H1 (cell line): ENCODE measurements at regions not wholly inside any gene's neighbourhood (a gene's known extent, or its start where the extent isn't known, plus 50 kb on each side); places are given as distances from the start of the nearest gene placed in this dataset.

Source experiments
- CTCF ChIA-PET: fragments of 300-600 bp; sonication (Branson Sonifier 250); formaldehyde crosslinking; loops from one replicate; lab custom pipeline; 2021; ENCODE audit not compliant: partially characterized antibody; lab: Charles Lee
- POLR2A ChIA-PET: fragments of 300-600 bp; sonication (Branson Sonifier 250); formaldehyde crosslinking; loops from one replicate; lab custom pipeline; 2021; ENCODE audit warnings: inconsistent platforms; ENCODE audit not compliant: partially characterized antibody; lab: Charles Lee
- DNase-seq, 2 experiments: peaks; one replicate each; pipeline versions ENCODE4 v3.0.0 to v3.0.0-alpha.2; 2010 to 2022; ENCODE audit warnings: low spot score in 2 of 2, low read depth in 1 of 2, mixed read lengths in 1 of 2
- FAIRE-seq: peaks from 2 replicates; lab custom pipeline; 2011; peaks lifted over from hg19 to GRCh38; lab: Jason Lieb, UNC
- H2AFZ ChIP-seq: 2 replicates; pipeline ENCODE4 v1.8.1; 2012; ENCODE audit warnings: low read length, inconsistent platforms
- H2AK5ac ChIP-seq: 2 replicates; pipeline ENCODE4 v1.6.1; 2013; ENCODE audit warnings: low read depth, low read length
- H2BK120ac ChIP-seq: replicated peaks from 2 replicates; pipeline ENCODE3; 2013; ENCODE audit warnings: low read depth, low read length, inconsistent platforms
- H2BK12ac ChIP-seq: 2 replicates; pipeline ENCODE4 v1.6.1; 2013; ENCODE audit warnings: low read depth, low read length
- H2BK15ac ChIP-seq: 2 replicates; pipeline ENCODE4 v1.6.1; 2013; ENCODE audit warnings: low read length
- H2BK20ac ChIP-seq: 2 replicates; pipeline ENCODE4 v1.6.1; 2013; ENCODE audit warnings: low read length
- H2BK5ac ChIP-seq: 2 replicates; pipeline ENCODE4 v1.6.1; 2013; ENCODE audit warnings: low read depth, low read length
- H3K14ac ChIP-seq: 2 replicates; pipeline ENCODE4 v1.6.1; 2013; ENCODE audit warnings: inconsistent platforms; ENCODE audit not compliant: insufficient read length
- H3K18ac ChIP-seq: 2 replicates; pipeline ENCODE4 v1.6.1; 2013; ENCODE audit warnings: low read length; ENCODE audit errors: extremely low read depth
- H3K23ac ChIP-seq: 2 replicates; pipeline ENCODE4 v1.6.1; 2013; ENCODE audit warnings: inconsistent platforms; ENCODE audit not compliant: insufficient read length
- H3K23me2 ChIP-seq: 2 replicates; pipeline ENCODE4 v1.6.1; 2013; ENCODE audit warnings: low read depth, low read length
- H3K27ac ChIP-seq: 2 replicates; pipeline ENCODE4 v1.6.1; 2011; ENCODE audit warnings: low read depth, low read length, inconsistent platforms
- H3K27me3 ChIP-seq, 4 experiments: replicated peaks in 1 of 4; 1 replicate in 1 of 4; 2 replicates in 3 of 4; pipeline versions ENCODE4 v1.6.1 to v1.8.1; 2011 to 2013; ENCODE audit warnings: low read length in 3 of 4, mild to moderate bottlenecking in 3 of 4, inconsistent platforms in 2 of 4, mixed read lengths in 2 of 4, moderate library complexity in 1 of 4; ENCODE audit not compliant: control insufficient read depth in 3 of 4, insufficient read depth in 3 of 4; ENCODE audit errors: extremely low read depth in 1 of 4
- H3K36me3 ChIP-seq, 4 experiments: 2 replicates each; pipeline versions ENCODE4 v1.6.1 to v1.8.1; 2011 to 2013; ENCODE audit warnings: mild to moderate bottlenecking in 4 of 4, low read length in 3 of 4, moderate library complexity in 2 of 4, control low read depth in 1 of 4, inconsistent platforms in 1 of 4; ENCODE audit not compliant: insufficient read depth in 4 of 4, control insufficient read depth in 2 of 4
- H3K4ac ChIP-seq: replicated peaks from 2 replicates; pipeline ENCODE3; 2013; ENCODE audit warnings: low read length, low read depth, mixed read lengths, inconsistent platforms; ENCODE audit not compliant: insufficient read length
- H3K4me1 ChIP-seq, 4 experiments: replicated peaks in 1 of 4; 1 replicate in 1 of 4; 2 replicates in 3 of 4; pipeline versions ENCODE4 v1.6.1 to v1.8.1; 2011 to 2013; ENCODE audit warnings: low read length in 3 of 4, inconsistent platforms in 2 of 4, mixed read lengths in 1 of 4; ENCODE audit not compliant: insufficient read depth in 4 of 4, control insufficient read depth in 3 of 4
- H3K4me2 ChIP-seq, 2 experiments: 2 replicates each; pipeline versions ENCODE4 v1.6.1 to v1.8.1; 2011 to 2013; ENCODE audit warnings: low read depth in 2 of 2, low read length in 2 of 2, control low read depth in 1 of 2, inconsistent platforms in 1 of 2, mild to moderate bottlenecking in 1 of 2; ENCODE audit not compliant: insufficient read depth in 1 of 2
- H3K4me3 ChIP-seq, 4 experiments: fragments of 200-600, 300-600 bp in 1 of 4; sonication (generic), shearing (Covaris generic), sonication (Bioruptor Twin) in 1 of 4; 2 replicates each; pipeline versions ENCODE4 v1.5.1 to v1.8.1; 2011 to 2016; ENCODE audit warnings: low read length in 4 of 4, low read depth in 3 of 4, control low read depth in 2 of 4, inconsistent platforms in 2 of 4, mild to moderate bottlenecking in 2 of 4, mixed read lengths in 1 of 4, moderate library complexity in 1 of 4; ENCODE audit not compliant: insufficient read depth in 2 of 4; ENCODE audit errors: extremely low read depth in 1 of 4
- H3K56ac ChIP-seq: replicated peaks from 2 replicates; pipeline ENCODE3; 2013; ENCODE audit warnings: low read depth, mild to moderate bottlenecking, mixed read lengths, low read length, inconsistent platforms; ENCODE audit not compliant: insufficient read length
- H3K79me1 ChIP-seq: 2 replicates; pipeline ENCODE4 v1.6.1; 2013; ENCODE audit warnings: low read depth, low read length, control low read depth
- H3K79me2 ChIP-seq, 2 experiments: 2 replicates each; pipeline versions ENCODE4 v1.6.1 to v1.8.1; 2012 to 2013; ENCODE audit warnings: low read length in 2 of 2, mild to moderate bottlenecking in 2 of 2, inconsistent platforms in 1 of 2; ENCODE audit not compliant: insufficient read depth in 2 of 2, control insufficient read depth in 1 of 2
- H3K9ac ChIP-seq, 4 experiments: replicated peaks in 1 of 4; 1 replicate in 1 of 4; 2 replicates in 3 of 4; pipeline versions ENCODE4 v1.6.1 to v1.8.1; 2011 to 2013; ENCODE audit warnings: low read depth in 3 of 4, low read length in 3 of 4, control low read depth in 2 of 4, mild to moderate bottlenecking in 2 of 4, moderate library complexity in 2 of 4, inconsistent platforms in 1 of 4; ENCODE audit errors: extremely low read depth in 1 of 4
- H3K9me3 ChIP-seq, 2 experiments: 2 replicates each; pipeline versions ENCODE4 v1.6.1 to v1.8.1; 2012 to 2013; ENCODE audit warnings: mild to moderate bottlenecking in 2 of 2, moderate library complexity in 2 of 2, control low read depth in 1 of 2, inconsistent platforms in 1 of 2, low read depth in 1 of 2, low read length in 1 of 2, mixed read lengths in 1 of 2; ENCODE audit not compliant: insufficient read depth in 2 of 2
- H4K20me1 ChIP-seq, 2 experiments: replicated peaks in 1 of 2; 2 replicates each; pipeline versions ENCODE3 to v1.8.1; 2011 to 2013; ENCODE audit warnings: inconsistent platforms in 2 of 2, low read length in 2 of 2, mild to moderate bottlenecking in 1 of 2; ENCODE audit not compliant: insufficient read depth in 2 of 2, control insufficient read depth in 1 of 2
- H4K5ac ChIP-seq: 2 replicates; pipeline ENCODE4 v1.6.1; 2013; ENCODE audit warnings: low read length, low read depth, mixed read lengths, inconsistent platforms; ENCODE audit not compliant: insufficient read length
- H4K8ac ChIP-seq: 2 replicates; pipeline ENCODE4 v1.8.0; 2013; ENCODE audit warnings: mild to moderate bottlenecking, moderate library complexity, low read length, inconsistent platforms; ENCODE audit not compliant: insufficient read depth; ENCODE audit errors: extremely low read depth
- H4K91ac ChIP-seq: replicated peaks from 2 replicates; pipeline ENCODE3; 2013; ENCODE audit warnings: low read length, mixed read lengths, inconsistent platforms; ENCODE audit not compliant: insufficient read length
- ASH2L ChIP-seq: fragments of 200-600, 300-600 bp; sonication (generic); IDR thresholded peaks from one replicate; pipeline ENCODE4 v1.7.1; 2017; ENCODE audit warnings: low read length
- BCL11A ChIP-seq, 2 experiments: IDR thresholded peaks; one replicate each; pipeline ENCODE4 v1.6.1; 2011; ENCODE audit warnings: low read depth in 2 of 2, low read length in 2 of 2, mild to moderate bottlenecking in 2 of 2
- CREB1 ChIP-seq: IDR thresholded peaks from 2 replicates; pipeline ENCODE4 v1.6.1; 2012; ENCODE audit warnings: inconsistent platforms
- EGR1 ChIP-seq: IDR thresholded peaks from 2 replicates; pipeline ENCODE4 v1.6.1; 2011; ENCODE audit warnings: low read depth, low read length, borderline replicate concordance
- EP300 ChIP-seq, 2 experiments: IDR thresholded peaks; 1 replicate in 1 of 2; 2 replicates in 1 of 2; pipeline ENCODE4 v1.6.1; 2011 to 2012; ENCODE audit warnings: low read depth in 2 of 2, low read length in 2 of 2, mild to moderate bottlenecking in 2 of 2, borderline replicate concordance in 1 of 2, inconsistent platforms in 1 of 2, moderate library complexity in 1 of 2
- EZH2 ChIP-seq: fragments of 200-600 bp; sonication (generic); IDR thresholded peaks from 2 replicates; pipeline ENCODE4 v1.7.1; 2012; ENCODE audit warnings: low read depth, mild to moderate bottlenecking, moderate library complexity, low read length, inconsistent platforms; ENCODE audit not compliant: severe bottlenecking
- HDAC6 ChIP-seq: IDR thresholded peaks from one replicate; pipeline ENCODE4 v1.7.1; 2012; ENCODE audit warnings: low read depth, mild to moderate bottlenecking, inconsistent platforms, low read length, moderate library complexity
- POU5F1 ChIP-seq: IDR thresholded peaks from 2 replicates; pipeline ENCODE4 v1.6.1; 2011; ENCODE audit warnings: low read depth, mild to moderate bottlenecking, low read length, moderate library complexity
- RAD21 ChIP-seq, 2 experiments: IDR thresholded peaks in 1 of 2; conservative IDR thresholded peaks in 1 of 2; 2 replicates each; pipeline ENCODE4 v1.6.1; 2011; ENCODE audit warnings: low read depth in 2 of 2, low read length in 2 of 2, improper control_type of control experiment in 1 of 2, inconsistent platforms in 1 of 2, mild to moderate bottlenecking in 1 of 2, moderate library complexity in 1 of 2
- SRF ChIP-seq: IDR thresholded peaks from 2 replicates; pipeline ENCODE4 v1.6.1; 2011; ENCODE audit warnings: mild to moderate bottlenecking, low read depth, low read length, moderate library complexity
- TCF12 ChIP-seq: IDR thresholded peaks from 2 replicates; pipeline ENCODE4 v1.6.1; 2011; ENCODE audit warnings: low read depth, mild to moderate bottlenecking, low read length
- WGBS, 2 experiments: shearing (Covaris generic) in 1 of 2; methylation state at CpG; one replicate each; pipeline versions ENCODE4 v1.1.6 to v1.1.7; 2013 to 2015; ENCODE audit warnings: low lambda C conversion rate in 2 of 2, mixed read lengths in 2 of 2, inconsistent platforms in 1 of 2, low coverage in 1 of 2, missing lambda C conversion rate in 1 of 2; ENCODE audit not compliant: insufficient replicate concordance in 2 of 2, insufficient coverage in 1 of 2, insufficient read length in 1 of 2; ENCODE audit errors: extremely low coverage in 1 of 2, missing lambda C conversion rate in 1 of 2; 5-methylcytosine and 5-hydroxymethylcytosine counted together
- TF ChIP-seq, protein P1 (sequence below): IDR thresholded peaks from 2 replicates; pipeline ENCODE4 v1.6.1; 2011; ENCODE audit warnings: low read depth, mild to moderate bottlenecking, low read length; ENCODE audit not compliant: insufficient read depth

DNA sequence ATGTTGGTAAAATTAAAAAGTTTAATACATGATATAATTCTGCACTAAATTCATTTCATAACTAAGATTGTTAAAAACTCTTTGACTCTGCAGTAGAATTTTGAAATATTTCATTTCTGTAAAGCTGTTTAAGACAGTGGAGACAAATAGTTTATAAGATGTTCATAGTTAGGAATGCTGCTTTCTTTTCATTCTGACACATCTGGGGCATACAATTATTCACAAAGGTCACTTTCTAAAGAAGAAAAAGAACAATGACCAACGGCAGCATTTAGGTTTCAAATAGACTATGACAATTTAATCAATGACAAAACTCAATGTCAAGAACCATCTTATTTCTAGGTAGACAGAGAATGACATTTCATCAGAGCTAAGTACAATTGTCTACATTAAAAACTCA is 1422.1 kb downstream of the PCDH9 start:
- Histone ChIP-seq H3K9ac (no peak overlapping the region), H4K20me1 (no peaks in the 10 kb centered on the region), H3K18ac (no peak overlapping the region), H3K23ac (no peak overlapping the region), H3K36me3 (no peaks in the 10 kb centered on the region), H3K4me3 (no peak overlapping the region), H3K4me2 (no peak overlapping the region), H2BK20ac (no peak overlapping the region), H3K27me3 (no peaks in the 10 kb centered on the region), H3K27ac (no peak overlapping the region), H4K91ac (no peak overlapping the region), H4K5ac (no peak overlapping the region), H3K4ac (no peak overlapping the region), H3K56ac (no peak overlapping the region), H2BK15ac (no peak overlapping the region), H3K79me1 (no peaks in the 10 kb centered on the region), H3K9me3 (no peaks in the 10 kb centered on the region), H2BK12ac (no peak overlapping the region), H2BK5ac (no peak overlapping the region), H3K79me2 (no peaks in the 10 kb centered on the region), H2AK5ac (no peak overlapping the region), H2AFZ (no peak overlapping the region), H3K23me2 (no peaks in the 10 kb centered on the region), H2BK120ac (no peak overlapping the region), H3K4me1 (no peaks in the 10 kb centered on the region), H4K8ac (no peak overlapping the region), H3K14ac (no peak overlapping the region)
- 78% methylated on average over 1 of the region's 1 CpG; no CpG with 5 or more reads in 1 of the 2 experiments for WGBS, 2 experiments
- FAIRE-seq (no peak), DNase-seq (no peak)
- POLR2A ChIA-PET, result no interaction called here
- CTCF ChIA-PET, result interaction anchor here (1.5 kb wide), 1 partner anchor 10 kb away, joined by 3 read pairs; no protein-coding TSS in a partner anchor
- no peak for TF ChIP-seq EP300 (IDR thresholded peaks at IDR 0.05; ENCODE audit: borderline replicate concordance in 1 of 2, low read depth in 2 of 2, low read length in 2 of 2)
- no peak for TF ChIP-seq ASH2L
- no peak for TF ChIP-seq POU5F1
- TF ChIP-seq RAD21 (IDR thresholded peaks at IDR 0.05 in 1 of 2, conservative IDR thresholded peaks at IDR 0.05 in 1 of 2; ENCODE audit: low read depth in 2 of 2, low read length in 2 of 2), result no peak
- TF ChIP-seq EZH2, result no peak
- TF ChIP-seq, protein P1, sequence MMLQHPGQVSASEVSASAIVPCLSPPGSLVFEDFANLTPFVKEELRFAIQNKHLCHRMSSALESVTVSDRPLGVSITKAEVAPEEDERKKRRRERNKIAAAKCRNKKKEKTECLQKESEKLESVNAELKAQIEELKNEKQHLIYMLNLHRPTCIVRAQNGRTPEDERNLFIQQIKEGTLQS, result no peak
- TF ChIP-seq EGR1, result no peak
- no peak for TF ChIP-seq CREB1
- TF ChIP-seq HDAC6, result no peak
- TF ChIP-seq TCF12, result no peak
- TF ChIP-seq BCL11A (IDR thresholded peaks at IDR 0.05; ENCODE audit: low read depth in 2 of 2, low read length in 2 of 2), result no peak
- no peak for TF ChIP-seq SRF
